PFSK-1 (cell line): ENCODE measurements at regions not wholly inside any gene's neighbourhood (a gene's known extent, or its start where the extent isn't known, plus 50 kb on each side); places are given as distances from the start of the nearest gene placed in this dataset.

Source experiments
- SIN3A ChIP-seq: IDR thresholded peaks from 2 replicates; pipeline ENCODE4 v1.6.1; 2012; ENCODE audit warnings: mild to moderate bottlenecking, low read length, moderate library complexity, borderline replicate concordance; ENCODE audit not compliant: insufficient read depth
- TAF1 ChIP-seq: IDR thresholded peaks from 2 replicates; pipeline ENCODE4 v1.6.1; 2012; ENCODE audit warnings: low read length, control low read depth, borderline replicate concordance; ENCODE audit not compliant: insufficient read depth

DNA sequence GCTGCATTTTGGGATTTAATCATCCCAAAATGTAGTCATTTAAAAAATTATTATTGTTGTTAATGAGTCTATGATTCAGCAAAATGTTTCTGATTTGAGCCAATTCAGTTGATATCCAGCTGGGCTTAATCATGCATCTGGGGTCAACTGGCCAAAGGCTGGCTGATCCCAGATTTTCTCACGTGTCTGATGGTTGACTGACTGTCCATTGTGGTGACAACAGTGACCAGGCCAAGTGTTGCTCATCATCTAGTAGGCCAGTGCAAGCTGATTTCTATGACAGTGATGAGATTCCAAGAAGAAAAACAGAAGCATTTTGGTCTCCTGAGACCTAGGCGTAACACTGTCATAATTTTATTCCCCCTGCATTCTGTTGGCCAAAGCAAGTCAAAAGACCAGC lies 80.1 kb upstream of the ZC3H11B start:
- TF ChIP-seq TAF1: no peak
- TF ChIP-seq SIN3A: no peak
